ENCODE measurements at regions not wholly inside any gene's neighbourhood (a gene's known extent, or its start where the extent isn't known, plus 50 kb on each side); places are given as distances from the start of the nearest gene placed in this dataset.
"Not testable (repeated sequence)": the region's sequence is repeated elsewhere in the genome, so short reads cannot be mapped to it uniquely, and the experiment has no call there.

- DNase-seq (ENCODE audit: low spot score), result no peak
Observed at GRCh38 chr3:5476403-5476802, 288.9 kb downstream of the EDEM1 start.

GRCh38 chr3:5479229-5479799, 291.8 kb downstream of the EDEM1 start:
- DNase-seq (ENCODE audit: low spot score), result no peak

DNA sequence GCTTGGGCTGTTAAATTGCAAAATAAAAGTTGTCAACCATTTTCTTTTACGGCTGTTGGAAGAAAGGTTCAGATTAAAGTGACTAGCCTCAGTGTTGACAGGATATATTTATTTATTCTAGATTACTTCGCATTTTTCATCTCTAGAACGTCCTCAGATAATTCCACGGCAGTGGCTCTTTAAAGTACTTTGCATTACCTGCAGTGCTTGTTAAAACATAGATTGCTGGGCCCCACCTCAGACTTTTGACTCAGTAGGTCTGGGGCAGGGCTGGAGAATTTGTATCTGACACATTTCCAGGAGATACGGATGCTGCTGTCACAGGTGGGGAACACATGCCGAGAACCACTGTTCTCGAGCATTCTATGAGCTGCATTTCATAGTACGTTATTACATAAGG, 292.7 kb downstream of the EDEM1 start:
- DNase-seq (ENCODE audit: low spot score), result no peak

GRCh38 chr3:5485427-5485826, 297.9 kb downstream of the EDEM1 start:
- no peak for DNase-seq (ENCODE audit: low spot score)

DNA sequence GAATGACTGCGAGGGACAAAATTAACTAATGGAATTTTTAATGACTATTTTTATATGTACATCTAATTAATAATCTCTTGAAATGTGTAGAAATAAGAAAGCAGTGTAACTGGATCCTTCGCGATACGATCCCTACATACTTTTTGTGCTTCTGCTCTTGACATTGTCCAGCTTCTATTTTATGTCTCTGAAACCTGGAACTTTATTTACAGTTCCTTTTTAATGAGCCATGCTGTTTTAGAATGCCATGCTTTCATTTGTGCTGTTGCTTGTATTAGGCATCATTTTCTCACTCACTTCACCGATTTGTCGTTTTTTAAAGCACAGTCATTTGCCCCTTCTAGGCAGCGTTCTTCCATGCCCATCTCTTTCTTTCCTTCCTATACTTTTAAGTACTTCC, 301.3 kb downstream of the EDEM1 start:
- no peak for DNase-seq (ENCODE audit: low spot score)

- no peak for DNase-seq (ENCODE audit: low spot score)
Observed at GRCh38 chr3:5489536-5489935, 302.0 kb downstream of the EDEM1 start.

- no peak for DNase-seq (ENCODE audit: low spot score)
Observed at GRCh38 chr3:5494905-5495519, 307.5 kb downstream of the EDEM1 start.

GRCh38 chr3:5497497-5497896, 310.0 kb downstream of the EDEM1 start:
- DNase-seq (ENCODE audit: low spot score), result no peak

GRCh38 chr3:5498981-5499380, 311.5 kb downstream of the EDEM1 start:
- DNase-seq (ENCODE audit: low spot score), result no peak

GRCh38 chr3:5499404-5499803, 311.9 kb downstream of the EDEM1 start:
- DNase-seq (ENCODE audit: low spot score), result no peak

GRCh38 chr3:5503136-5503535, 315.6 kb downstream of the EDEM1 start:
- DNase-seq (ENCODE audit: low spot score), result no peak

DNA sequence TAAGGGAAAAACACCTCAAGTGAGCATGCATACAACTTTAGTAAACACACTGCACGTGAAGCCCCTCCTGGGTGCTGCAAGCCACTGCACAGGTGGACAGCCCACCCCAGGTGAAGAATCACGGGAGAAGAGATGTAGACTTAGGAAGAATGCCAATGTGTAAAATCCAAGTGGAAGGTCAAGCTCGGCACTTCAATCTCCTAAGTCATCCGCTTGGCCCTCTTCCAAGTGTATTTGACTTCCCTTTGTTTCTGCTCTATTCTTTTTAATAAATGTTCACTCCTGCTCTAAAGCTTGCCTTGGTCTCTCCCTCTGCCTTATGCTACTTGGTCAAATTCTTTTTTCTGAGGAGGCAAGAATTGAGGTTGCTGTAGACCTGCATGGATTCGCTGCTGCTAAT, 316.6 kb downstream of the EDEM1 start:
- no peak for DNase-seq (ENCODE audit: low spot score)

DNA sequence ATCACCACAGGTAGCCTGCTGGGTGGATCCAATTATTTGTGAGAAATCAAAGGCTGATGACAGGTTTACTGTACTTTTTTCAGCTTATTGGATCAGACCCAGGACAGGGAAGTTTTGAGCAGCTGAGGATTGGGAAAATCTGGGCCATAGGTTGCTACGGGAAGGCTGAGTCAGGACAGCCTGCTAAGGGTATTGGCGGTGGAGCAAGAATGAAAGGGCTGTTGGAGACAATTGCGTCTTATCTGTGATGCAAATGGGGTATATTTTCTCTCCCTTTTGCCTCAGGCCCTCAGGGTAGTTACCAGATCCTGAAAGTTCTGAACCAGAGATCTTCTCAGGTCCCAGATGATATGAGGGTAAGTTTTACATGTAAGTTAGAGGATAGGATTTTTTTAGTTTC, 317.7 kb downstream of the EDEM1 start:
- no peak for DNase-seq (ENCODE audit: low spot score)

DNA sequence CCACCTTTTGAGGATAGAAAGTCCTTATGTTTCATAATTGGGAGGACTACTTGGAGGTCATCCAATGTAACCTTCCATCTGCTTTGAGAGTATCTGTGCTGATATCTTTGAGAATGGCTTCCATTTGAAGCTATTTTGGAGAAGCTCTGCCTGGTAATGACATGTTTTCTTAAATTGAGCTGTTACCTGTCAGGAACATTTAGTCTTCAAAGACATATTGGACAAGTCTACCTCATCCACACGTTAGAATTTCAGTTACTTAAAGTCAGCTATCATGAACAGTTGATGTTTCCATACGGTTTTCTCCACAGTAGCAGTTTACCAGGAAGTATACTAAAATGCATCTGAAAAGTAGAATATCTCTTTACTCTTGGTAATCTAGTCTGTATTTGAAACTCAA, 318.5 kb downstream of the EDEM1 start:
- no peak for DNase-seq (ENCODE audit: low spot score)

DNA sequence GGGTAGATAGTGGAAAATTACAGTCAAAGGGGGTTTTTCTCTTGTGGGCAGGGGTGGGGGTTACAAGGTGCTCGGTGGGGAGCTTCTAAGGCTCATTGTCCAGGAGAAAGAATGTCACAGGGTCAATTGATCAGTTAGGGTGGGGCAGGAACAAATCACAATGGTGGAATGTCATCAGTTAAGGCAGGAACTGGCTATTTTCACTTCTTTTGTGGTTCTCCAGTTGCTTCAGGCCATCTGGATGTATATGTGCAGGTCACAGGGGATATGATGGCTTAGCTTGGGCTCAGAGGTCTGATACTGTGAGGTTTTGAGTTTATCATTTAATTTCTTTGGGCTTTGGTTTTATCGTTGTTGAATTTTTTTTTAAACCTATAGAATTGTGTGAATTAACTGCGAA, 321.4 kb downstream of the EDEM1 start:
- not testable (repeated sequence) for DNase-seq (ENCODE audit: low spot score)

- DNase-seq (ENCODE audit: low spot score), result no peak
Observed at GRCh38 chr3:5510300-5510699, 322.8 kb downstream of the EDEM1 start.

GRCh38 chr3:5517921-5518320, 330.4 kb downstream of the EDEM1 start:
- DNase-seq (ENCODE audit: low spot score), result no peak

DNA sequence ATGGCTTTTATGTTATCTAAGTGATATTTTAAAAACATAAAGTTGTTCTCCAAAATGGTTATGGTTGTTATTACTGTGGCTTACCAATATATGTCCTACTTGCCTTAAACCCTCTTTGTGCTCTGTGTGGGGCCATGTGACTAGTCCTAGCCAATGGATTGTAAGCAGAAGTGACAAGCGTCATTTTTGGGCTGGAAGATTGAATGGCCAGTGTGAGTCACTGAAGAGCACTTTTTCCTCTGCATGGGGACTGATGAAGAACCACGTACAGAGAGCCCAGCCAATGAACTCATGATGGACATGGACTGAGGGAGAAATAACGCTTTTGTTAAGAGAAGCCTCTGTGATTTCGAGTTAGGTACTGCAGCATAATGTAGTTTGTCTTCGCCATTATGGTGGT, 332.7 kb downstream of the EDEM1 start:
- no peak for DNase-seq (ENCODE audit: low spot score)

DNA sequence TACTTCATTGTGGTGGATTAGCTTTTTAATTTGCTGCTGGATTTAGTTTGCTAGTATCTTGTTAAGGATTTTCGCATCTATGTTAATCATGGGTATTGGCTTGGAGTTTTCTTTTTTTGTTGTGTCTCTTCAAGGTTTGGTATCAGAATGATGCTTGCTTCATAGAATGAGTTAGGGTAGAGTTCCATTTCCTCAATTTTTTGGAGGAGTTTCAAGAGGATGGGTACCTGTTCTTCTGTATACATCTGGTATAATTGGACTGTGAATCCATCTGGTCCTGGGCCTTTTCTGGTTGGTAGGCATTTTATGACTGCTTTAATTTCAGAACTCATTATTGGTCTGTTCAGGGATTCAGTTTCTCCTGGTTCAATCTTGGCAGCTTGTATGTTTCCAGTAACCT, 335.6 kb downstream of the EDEM1 start:
- no peak for DNase-seq (ENCODE audit: low spot score)

DNA sequence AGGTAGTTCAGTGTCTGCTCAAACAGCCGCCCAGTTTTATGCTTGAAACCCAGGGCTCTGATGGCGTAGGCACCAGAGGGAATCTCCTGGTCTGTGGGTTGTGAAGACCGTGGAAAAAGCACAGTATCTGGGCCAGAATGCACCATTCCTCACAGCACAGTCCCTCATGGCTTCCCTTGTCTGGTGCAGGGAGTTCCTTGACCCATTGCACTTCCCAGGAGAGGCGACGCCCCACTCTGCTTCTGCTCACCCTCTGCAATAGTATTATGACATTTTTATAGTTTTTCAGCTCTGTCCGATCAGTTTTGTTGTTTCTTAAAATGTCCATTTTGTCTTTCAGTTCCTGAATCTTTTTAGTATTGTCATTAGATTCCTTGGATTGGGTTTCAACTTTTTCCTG, 343.5 kb downstream of the EDEM1 start:
- DNase-seq (ENCODE audit: low spot score), result no peak

DNA sequence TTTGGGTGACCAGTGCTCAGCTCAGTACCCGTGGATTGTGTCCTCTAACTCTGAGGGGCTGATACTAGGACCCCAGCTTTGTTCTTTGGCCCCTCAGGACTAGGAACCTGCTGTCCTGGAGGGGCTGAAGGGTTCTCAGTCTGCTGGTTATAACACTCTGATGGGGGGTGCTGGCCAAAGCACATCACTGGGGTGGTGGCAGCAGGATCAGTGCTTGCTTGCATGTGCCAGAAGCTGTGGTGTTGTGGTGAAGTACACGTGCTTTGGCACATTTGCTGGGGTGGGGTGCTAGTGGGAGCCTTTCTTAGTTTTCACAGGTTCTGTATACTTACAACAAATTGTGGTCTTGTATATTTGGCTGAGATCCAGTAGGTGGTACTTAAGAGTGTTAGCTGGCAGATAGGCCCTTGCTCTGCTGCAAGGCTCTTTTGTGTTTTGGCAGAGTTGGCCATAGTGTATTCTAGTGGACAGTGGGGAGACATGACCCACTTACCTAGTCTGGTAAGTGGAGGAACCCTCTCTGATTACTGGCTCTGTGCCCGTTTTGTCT, 344.3 kb downstream of the EDEM1 start:
- DNase-seq (ENCODE audit: low spot score), result no peak

- DNase-seq (ENCODE audit: low spot score), result no peak
Observed at GRCh38 chr3:5540532-5540931, 353.0 kb downstream of the EDEM1 start.

- DNase-seq (ENCODE audit: low spot score), result no peak
Observed at GRCh38 chr3:5542472-5542871, 355.0 kb downstream of the EDEM1 start.

GRCh38 chr3:5543047-5543446, 355.5 kb downstream of the EDEM1 start:
- DNase-seq (ENCODE audit: low spot score), result no peak

All from hepatic stellate cell (primary cell).